ENCODE measurements at regions not wholly inside any gene's neighbourhood (a gene's known extent, or its start where the extent isn't known, plus 50 kb on each side); places are given as distances from the start of the nearest gene placed in this dataset.
A peak's percentile ranks its signal among the peaks of the same experiment; 100 is the strongest.
"Not testable (repeated sequence)": the region's sequence is repeated elsewhere in the genome, so short reads cannot be mapped to it uniquely, and the experiment has no call there.

DNA sequence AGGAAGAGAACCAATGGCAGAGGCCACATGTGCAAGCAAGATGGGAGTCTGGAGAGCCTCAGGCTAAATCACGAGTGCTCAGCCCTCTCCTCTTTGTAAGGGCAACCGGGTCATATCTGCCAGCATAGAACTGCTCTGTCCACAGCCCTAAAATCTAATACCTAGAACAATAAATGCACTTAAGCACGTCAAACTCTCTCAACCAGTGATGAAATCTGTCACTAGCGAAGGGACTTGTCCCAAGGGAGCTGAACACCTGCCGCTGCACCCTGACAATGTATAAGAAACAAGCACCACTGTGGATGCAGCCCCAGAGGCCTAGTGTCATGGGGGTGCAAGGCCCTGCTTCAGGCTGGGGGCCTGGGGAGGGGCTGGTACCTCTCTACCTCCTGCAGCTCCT is 82.5 kb downstream of the PRL start:
- no peaks in the 10 kb centered on the region for H3K27me3 ChIP-seq (replicated peaks)
- DNase-seq (ENCODE audit: low read depth in 1 of 2, low spot score in 2 of 2) = no peak

DNA sequence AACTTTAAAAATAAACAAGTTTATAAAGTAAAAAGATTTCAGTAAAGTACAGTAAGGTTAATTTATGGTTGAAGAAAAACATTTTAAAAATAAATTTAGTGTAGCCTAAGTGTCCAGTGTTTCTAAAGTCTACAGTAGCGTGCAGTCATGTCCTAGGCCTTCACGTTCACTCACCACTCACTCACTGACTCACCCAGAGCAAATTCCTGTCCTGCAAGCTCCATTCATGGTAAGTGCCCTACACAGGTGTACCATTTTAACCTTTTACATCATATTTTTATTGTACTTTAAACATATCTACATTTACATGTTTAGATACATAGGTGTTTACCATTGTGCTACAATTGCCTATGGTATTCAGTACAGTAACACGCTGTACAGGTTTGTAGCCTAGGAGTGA is 81.4 kb downstream of the PRL start:
- H3K36me3 ChIP-seq; H3K4me1 ChIP-seq (replicated peaks); DNase-seq (ENCODE audit: low read depth in 1 of 2, low spot score in 2 of 2); H3K4me3 ChIP-seq; H3K9me3 ChIP-seq (replicated peaks); H3K27ac ChIP-seq; H3K27me3 ChIP-seq (replicated peaks): not testable (repeated sequence)

More for the DNA sequence above, 82.5 kb downstream of the PRL start:
- no peaks in the 10 kb centered on the region for H3K4me1 ChIP-seq (replicated peaks)
- H3K4me3 ChIP-seq = no peak overlapping the region
- no peaks in the 10 kb centered on the region for H3K9me3 ChIP-seq (replicated peaks)
- no peak overlapping the region for H3K27ac ChIP-seq
- H3K36me3 ChIP-seq = no peaks in the 10 kb centered on the region

DNA sequence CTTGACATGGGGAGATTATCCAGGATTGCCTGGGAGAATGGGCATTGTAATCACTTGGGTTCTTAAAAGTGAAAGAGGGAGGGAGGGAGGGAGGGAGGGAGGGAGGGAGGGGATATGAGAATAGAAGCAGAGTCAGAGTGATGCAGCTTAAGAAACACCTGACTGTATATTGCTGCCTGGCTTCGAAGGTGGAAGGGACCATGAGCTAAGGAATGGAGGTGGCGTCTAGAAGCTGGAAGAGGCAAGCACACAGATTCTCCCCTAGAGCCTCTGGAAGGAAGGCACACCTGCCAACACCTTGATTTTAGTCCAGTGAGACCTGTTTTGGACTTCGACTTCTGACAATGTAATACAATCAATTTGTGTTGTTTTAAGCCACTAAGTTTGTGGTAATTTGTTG is 78.4 kb downstream of the PRL start:
- no peak for DNase-seq (ENCODE audit: low read depth in 1 of 2, low spot score in 2 of 2)
- Histone ChIP-seq H3K4me3 (no peak overlapping the region), H3K27me3 (replicated peaks) (no peaks in the 10 kb centered on the region), H3K36me3 (no peaks in the 10 kb centered on the region), H3K27ac (no peak overlapping the region), H3K9me3 (replicated peaks) (no peaks in the 10 kb centered on the region), H3K4me1 (replicated peaks) (no peaks in the 10 kb centered on the region)

DNA sequence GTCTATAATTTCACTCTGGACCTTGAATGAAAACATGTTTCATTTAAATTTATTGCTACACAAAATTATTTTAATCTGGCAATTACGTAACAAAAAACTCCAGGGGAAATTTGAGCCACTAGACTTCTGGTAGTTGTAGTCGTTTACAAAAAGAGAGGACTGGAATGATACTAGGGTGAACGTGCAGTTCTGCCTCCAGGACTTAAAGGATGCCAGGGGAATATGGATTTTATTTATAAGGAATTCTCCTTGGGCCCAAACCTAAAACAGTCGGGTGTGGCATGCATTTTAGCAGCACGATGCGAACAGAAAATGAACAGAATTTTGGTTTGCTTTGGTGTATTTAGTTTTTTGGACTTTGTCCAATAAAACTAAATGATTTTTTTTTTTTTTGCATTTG is 76.9 kb downstream of the PRL start:
- Histone ChIP-seq H3K27ac (no peak overlapping the region), H3K4me3 (no peak overlapping the region), H3K36me3 (no peaks in the 10 kb centered on the region), H3K9me3 (replicated peaks) (no peaks in the 10 kb centered on the region), H3K27me3 (replicated peaks) (no peaks in the 10 kb centered on the region), H3K4me1 (replicated peaks) (no peaks in the 10 kb centered on the region)
- no peak for DNase-seq (ENCODE audit: low read depth in 1 of 2, low spot score in 2 of 2)

DNA sequence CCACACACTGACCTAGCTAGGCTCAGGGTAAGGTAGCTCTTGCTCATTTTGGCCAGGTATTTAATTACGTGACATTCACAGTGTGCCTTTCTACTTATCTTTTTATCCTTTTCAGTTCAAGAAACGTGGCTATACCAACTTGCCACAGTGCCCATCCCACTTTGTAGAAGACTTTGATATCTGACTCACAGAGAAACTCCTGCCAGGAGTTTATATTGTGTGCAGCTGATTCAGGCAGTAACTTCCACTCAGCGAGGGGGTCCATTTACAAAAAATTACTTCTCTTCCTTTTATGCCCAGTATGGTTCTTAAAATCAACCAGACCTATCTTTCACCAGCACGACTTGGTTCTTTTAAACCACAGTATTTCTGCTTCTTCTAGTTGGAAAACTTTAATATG is 75.6 kb downstream of the PRL start:
- Histone ChIP-seq H3K9me3 (replicated peaks) (no peaks in the 10 kb centered on the region), H3K27ac (no peak overlapping the region), H3K4me1 (replicated peaks) (no peaks in the 10 kb centered on the region), H3K36me3 (no peaks in the 10 kb centered on the region), H3K27me3 (replicated peaks) (no peaks in the 10 kb centered on the region), H3K4me3 (no peak overlapping the region)
- no peak for DNase-seq (ENCODE audit: low read depth in 1 of 2, low spot score in 2 of 2)

DNA sequence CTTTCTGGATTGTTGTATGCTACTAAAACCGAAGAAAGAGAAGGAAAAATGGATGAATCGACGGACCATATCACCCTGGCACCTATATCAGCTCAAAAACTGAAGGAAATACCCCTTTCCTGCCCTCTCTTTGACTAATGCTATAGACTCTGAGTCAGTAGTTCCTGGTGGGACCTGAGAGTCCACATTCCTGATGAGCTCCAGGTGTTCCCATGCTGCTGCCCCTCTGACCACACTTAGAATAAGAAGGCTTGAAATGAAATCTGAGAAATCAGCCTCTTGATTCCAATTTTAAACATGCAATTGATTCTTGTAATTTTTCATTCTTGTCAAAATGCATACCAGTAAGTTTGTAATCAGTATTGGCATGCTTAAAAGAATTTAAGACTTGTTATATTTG is 75.2 kb downstream of the PRL start:
- H3K27me3 ChIP-seq (replicated peaks) = no peaks in the 10 kb centered on the region
- DNase-seq (ENCODE audit: low read depth in 1 of 2, low spot score in 2 of 2) = no peak
- H3K4me1 ChIP-seq (replicated peaks) = no peaks in the 10 kb centered on the region
- H3K9me3 ChIP-seq (replicated peaks) = no peaks in the 10 kb centered on the region
- no peak overlapping the region for H3K27ac ChIP-seq
- H3K36me3 ChIP-seq = no peaks in the 10 kb centered on the region
- H3K4me3 ChIP-seq = no peak overlapping the region

DNA sequence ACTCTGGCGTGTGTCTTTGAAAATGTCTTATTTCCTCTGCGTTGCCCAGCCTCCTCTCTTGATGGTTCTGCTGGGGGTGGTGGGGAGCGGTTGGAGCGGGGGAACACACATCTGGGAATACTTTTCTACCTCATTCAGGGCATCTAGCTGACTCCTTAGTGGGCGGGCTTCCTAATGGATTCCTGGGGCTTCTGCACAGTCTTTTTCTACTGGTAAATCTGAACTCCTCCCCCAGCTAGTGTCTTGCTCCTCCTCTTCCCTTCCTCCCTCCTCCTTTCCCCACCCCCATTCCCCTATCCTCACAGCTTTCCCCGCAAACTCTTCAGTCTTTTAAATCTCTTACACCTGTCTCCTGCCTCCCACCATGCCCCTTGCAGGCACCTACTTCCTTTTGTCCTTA is 74.4 kb downstream of the PRL start:
- no peak for DNase-seq (ENCODE audit: low read depth in 1 of 2, low spot score in 2 of 2)
- Histone ChIP-seq H3K9me3 (replicated peaks) (no peaks in the 10 kb centered on the region), H3K4me1 (replicated peaks) (no peaks in the 10 kb centered on the region), H3K4me3 (no peak overlapping the region), H3K27ac (no peak overlapping the region), H3K27me3 (replicated peaks) (no peaks in the 10 kb centered on the region), H3K36me3 (no peaks in the 10 kb centered on the region)

DNA sequence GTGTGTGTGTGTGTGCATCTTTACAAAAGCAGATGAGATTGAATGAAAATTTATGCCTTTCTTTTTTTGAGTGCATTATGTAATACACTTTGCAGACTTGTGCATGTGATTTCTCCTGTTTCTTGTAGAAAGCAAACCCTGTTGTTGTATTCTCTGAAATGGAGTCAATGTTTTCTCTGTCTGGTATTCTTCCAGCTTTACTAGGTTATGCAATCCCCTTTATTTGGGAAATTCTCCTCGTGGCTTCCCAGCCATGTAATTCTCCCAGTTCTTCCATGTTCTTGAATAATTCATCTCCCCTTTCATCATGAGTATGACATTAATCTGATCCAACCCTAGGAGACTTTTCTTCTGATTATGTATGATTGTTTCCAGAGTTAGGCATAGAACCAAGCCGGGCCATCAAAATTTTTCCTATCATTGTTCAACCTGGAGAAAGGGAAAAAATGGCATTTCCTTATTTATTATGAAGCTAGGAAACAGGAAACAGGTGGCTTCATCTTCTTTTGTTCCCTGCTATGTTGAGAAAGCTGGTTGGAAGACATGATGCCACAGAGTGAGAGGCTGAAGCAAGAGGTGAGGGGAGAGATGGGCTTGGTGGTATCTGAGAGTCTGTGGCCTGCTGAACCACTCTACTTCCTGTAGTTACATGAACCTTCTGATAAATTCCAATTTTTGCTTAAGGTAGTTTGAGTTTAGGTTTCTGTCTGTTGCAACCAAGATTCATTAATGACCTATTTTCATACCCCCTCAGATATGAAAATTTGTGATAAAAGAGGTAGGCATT is 68.8 kb downstream of the PRL start:
- Histone ChIP-seq H3K27ac (no peak overlapping the region), H3K9me3 (replicated peaks) (no peaks in the 10 kb centered on the region), H3K36me3 (no peaks in the 10 kb centered on the region), H3K27me3 (replicated peaks) (no peaks in the 10 kb centered on the region), H3K4me1 (replicated peaks) (peaks cover 9% of the 10 kb centered on the region), H3K4me3 (no peak overlapping the region)
- no peak for DNase-seq (ENCODE audit: low read depth in 1 of 2, low spot score in 2 of 2)

DNA sequence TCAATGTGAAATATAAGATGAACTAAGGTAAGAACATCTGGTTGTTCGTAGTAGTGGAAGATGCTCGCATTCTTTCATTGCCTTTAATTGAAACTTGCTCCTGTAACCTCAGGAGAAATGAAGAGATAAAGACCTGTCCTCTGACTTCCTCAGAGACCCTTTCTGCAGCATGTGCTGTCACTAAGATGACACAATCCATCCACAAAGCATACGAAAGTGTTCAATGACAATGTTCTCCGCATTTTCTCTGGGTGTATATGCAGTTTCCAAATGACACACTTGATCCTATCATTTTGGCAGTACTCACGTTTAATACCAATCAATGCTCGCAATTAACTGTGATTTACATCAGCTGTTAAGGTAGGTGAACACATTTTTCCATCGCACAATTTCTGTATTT is 65.8 kb downstream of the PRL start:
- no peak overlapping the region for H3K27ac ChIP-seq
- H3K27me3 ChIP-seq (replicated peaks) = no peaks in the 10 kb centered on the region
- H3K4me3 ChIP-seq = no peak overlapping the region
- peaks cover 17% of the 10 kb centered on the region for H3K4me1 ChIP-seq (replicated peaks)
- H3K36me3 ChIP-seq = no peaks in the 10 kb centered on the region
- no peak for DNase-seq (ENCODE audit: low read depth in 1 of 2, low spot score in 2 of 2)
- no peaks in the 10 kb centered on the region for H3K9me3 ChIP-seq (replicated peaks)

DNA sequence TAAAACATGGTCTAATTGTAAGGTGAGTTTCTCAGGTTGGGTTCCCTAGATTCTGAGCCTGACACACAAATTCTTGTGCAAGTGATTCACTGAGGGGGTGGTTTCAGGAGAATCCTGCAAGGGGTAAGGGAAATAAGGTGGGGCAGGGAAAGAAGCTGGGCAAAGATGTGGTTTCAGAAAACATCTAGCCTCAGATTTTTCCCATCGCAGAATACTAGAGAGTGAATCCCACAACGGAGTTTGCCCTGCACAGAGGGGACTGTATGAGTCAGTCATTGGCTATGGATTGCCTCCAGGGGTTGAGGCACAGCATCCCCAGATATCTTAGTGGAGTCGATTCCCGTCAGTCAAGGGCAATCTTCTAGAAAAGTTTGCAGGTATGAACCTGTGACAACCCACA is 65.2 kb downstream of the PRL start:
- peaks cover 23% of the 10 kb centered on the region for H3K4me1 ChIP-seq (replicated peaks)
- no peak for DNase-seq (ENCODE audit: low read depth in 1 of 2, low spot score in 2 of 2)
- no peaks in the 10 kb centered on the region for H3K36me3 ChIP-seq
- H3K27ac ChIP-seq = no peak overlapping the region
- H3K27me3 ChIP-seq (replicated peaks) = no peaks in the 10 kb centered on the region
- H3K9me3 ChIP-seq (replicated peaks) = no peaks in the 10 kb centered on the region
- H3K4me3 ChIP-seq = no peak overlapping the region

DNA sequence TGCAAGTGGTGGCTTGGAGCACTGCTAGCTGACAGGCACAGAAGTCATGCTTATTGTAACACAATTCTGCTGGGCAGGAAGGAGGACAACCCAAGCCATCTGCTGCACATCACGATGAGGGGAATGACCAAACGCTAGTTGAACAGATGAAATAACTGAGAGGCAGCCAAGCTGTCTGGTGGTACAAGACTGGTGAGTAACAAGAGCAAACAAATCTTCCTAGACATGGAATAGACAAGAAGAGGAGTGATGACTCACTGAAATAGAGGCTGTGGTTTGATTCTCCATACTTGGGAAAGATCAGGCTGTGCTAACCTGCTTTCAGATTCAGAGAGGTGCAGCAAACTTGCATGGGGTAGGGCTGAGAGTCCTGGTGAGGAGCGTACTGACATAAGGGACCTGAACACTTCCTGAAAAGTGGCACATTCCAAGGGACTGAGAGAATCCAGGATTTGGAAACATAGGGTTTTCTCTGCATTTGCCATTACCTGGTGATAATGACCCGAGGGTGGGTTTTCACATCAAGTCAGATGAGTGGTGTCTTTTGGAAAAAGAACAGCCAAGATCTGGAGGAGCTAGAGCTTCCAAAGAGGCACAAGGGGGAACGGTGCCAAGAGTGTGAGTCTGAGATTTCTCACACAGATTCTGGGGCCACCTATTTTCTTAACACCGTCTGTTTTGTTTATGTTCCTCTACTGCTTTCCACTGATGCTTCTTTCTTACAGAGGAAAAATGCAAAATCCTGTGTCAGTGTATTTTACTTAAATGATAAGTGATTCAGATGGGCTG is 60.0 kb downstream of the PRL start:
- peaks cover 26% of the 10 kb centered on the region for H3K4me1 ChIP-seq (replicated peaks)
- no peaks in the 10 kb centered on the region for H3K36me3 ChIP-seq
- H3K4me3 ChIP-seq = no peak overlapping the region
- DNase-seq (ENCODE audit: low read depth in 1 of 2, low spot score in 2 of 2) = peak; percentile 72 to 77
- peak overlapping the region; percentile 7; the same call in 1 of the 2 replicates for H3K27ac ChIP-seq
- no peaks in the 10 kb centered on the region for H3K27me3 ChIP-seq (replicated peaks)
- H3K9me3 ChIP-seq (replicated peaks) = no peaks in the 10 kb centered on the region

Measured in SJSA1 (cell line).